ENCODE measurements at regions not wholly inside any gene's neighbourhood (a gene's known extent, or its start where the extent isn't known, plus 50 kb on each side); places are given as distances from the start of the nearest gene placed in this dataset.
A peak's percentile ranks its signal among the peaks of the same experiment; 100 is the strongest.

GRCh38 chr2:223459328-223459939 is 142.7 kb downstream of the SCG2 start:
- DNase-seq (ENCODE audit: low spot score), result peak; percentile 36
- H3K9me3 Mint-ChIP-seq, result peaks cover 18% of the 10 kb centered on the region

GRCh38 chr2:223460209-223460608 is 142.0 kb downstream of the SCG2 start:
- H3K27ac Mint-ChIP-seq, result no peak overlapping the region
- H3K27me3 Mint-ChIP-seq (ENCODE audit: insufficient read depth, low read depth), result no peaks in the 10 kb centered on the region
- H3K36me3 ChIP-seq, result no peaks in the 10 kb centered on the region
- H3F3A ChIP-seq (ENCODE audit: low read depth), result no peaks in the 10 kb centered on the region
- H3K4me1 ChIP-seq, result no peaks in the 10 kb centered on the region
- peaks cover 18% of the 10 kb centered on the region for H3K9me3 Mint-ChIP-seq
- H3K36me3 Mint-ChIP-seq, result no peaks in the 10 kb centered on the region
- TF ChIP-seq CTCF (IDR thresholded peaks at IDR 0.05), result no peak
- TF ChIP-seq EZH2phosphoT487 (IDR thresholded peaks at IDR 0.05), result no peak
- no peak for TF ChIP-seq EZH2 (IDR thresholded peaks at IDR 0.05)
- H3K4me3 Mint-ChIP-seq, result no peak overlapping the region
- no peaks in the 10 kb centered on the region for H4K20me1 ChIP-seq (ENCODE audit: low read depth)
- H2AFZ ChIP-seq (replicated peaks), result no peak overlapping the region
- peaks cover 2% of the 10 kb centered on the region for H3K4me1 Mint-ChIP-seq
- no peak overlapping the region for H3K4me2 ChIP-seq
- H3K79me2 ChIP-seq (ENCODE audit: low read depth), result no peaks in the 10 kb centered on the region
- no peak overlapping the region for H3K4me3 ChIP-seq
- H3K9me3 ChIP-seq (ENCODE audit: low read depth), result no peaks in the 10 kb centered on the region
- no peak overlapping the region for H3K9ac ChIP-seq
- H3K27me3 ChIP-seq, result no peaks in the 10 kb centered on the region
- DNase-seq (ENCODE audit: low spot score), result no peak
- H3K27ac ChIP-seq, result no peak overlapping the region

More at GRCh38 chr2:223459328-223459939, 142.7 kb downstream of the SCG2 start:
- no peaks in the 10 kb centered on the region for H3K9me3 ChIP-seq (ENCODE audit: low read depth)
- TF ChIP-seq EZH2phosphoT487 (IDR thresholded peaks at IDR 0.05) (no peak), EZH2 (IDR thresholded peaks at IDR 0.05) (no peak), CTCF (IDR thresholded peaks at IDR 0.05) (peak; percentile 66)
- no peaks in the 10 kb centered on the region for H3K79me2 ChIP-seq (ENCODE audit: low read depth)
- Mint-ChIP-seq H3K27me3 (ENCODE audit: insufficient read depth, low read depth) (no peaks in the 10 kb centered on the region), H3K27ac (no peak overlapping the region), H3K4me3 (no peak overlapping the region), H3K4me1 (peaks cover 2% of the 10 kb centered on the region), H3K36me3 (no peaks in the 10 kb centered on the region)
- no peaks in the 10 kb centered on the region for H3F3A ChIP-seq (ENCODE audit: low read depth)
- H2AFZ ChIP-seq (replicated peaks), result no peak overlapping the region
- H3K27me3 ChIP-seq, result no peaks in the 10 kb centered on the region
- H3K36me3 ChIP-seq, result no peaks in the 10 kb centered on the region
- H3K4me2 ChIP-seq, result no peak overlapping the region
- H4K20me1 ChIP-seq (ENCODE audit: low read depth), result no peaks in the 10 kb centered on the region
- H3K4me3 ChIP-seq, result no peak overlapping the region
- no peak overlapping the region for H3K27ac ChIP-seq
- H3K9ac ChIP-seq, result no peak overlapping the region
- no peaks in the 10 kb centered on the region for H3K4me1 ChIP-seq

- Histone ChIP-seq H3K79me2 (ENCODE audit: low read depth) (no peaks in the 10 kb centered on the region), H2AFZ (replicated peaks) (no peak overlapping the region), H3K27ac (no peak overlapping the region), H3K4me2 (no peak overlapping the region), H3K27me3 (no peaks in the 10 kb centered on the region), H3K4me3 (no peak overlapping the region), H4K20me1 (ENCODE audit: low read depth) (no peaks in the 10 kb centered on the region), H3K9me3 (ENCODE audit: low read depth) (no peaks in the 10 kb centered on the region), H3K9ac (no peak overlapping the region), H3K36me3 (no peaks in the 10 kb centered on the region), H3F3A (ENCODE audit: low read depth) (no peaks in the 10 kb centered on the region), H3K4me1 (no peaks in the 10 kb centered on the region)
- TF ChIP-seq CTCF (IDR thresholded peaks at IDR 0.05) (no peak), EZH2phosphoT487 (IDR thresholded peaks at IDR 0.05) (no peak), EZH2 (IDR thresholded peaks at IDR 0.05) (no peak)
- Mint-ChIP-seq H3K9me3 (peaks cover 18% of the 10 kb centered on the region), H3K27ac (no peak overlapping the region), H3K27me3 (ENCODE audit: insufficient read depth, low read depth) (no peaks in the 10 kb centered on the region), H3K4me1 (peaks cover 2% of the 10 kb centered on the region), H3K36me3 (no peaks in the 10 kb centered on the region), H3K4me3 (no peak overlapping the region)
- no peak for DNase-seq (ENCODE audit: low spot score)
These were observed 141.4 kb downstream of the SCG2 start for GRCh38 chr2:223460774-223461211.

All from neural progenitor cell (in vitro differentiated cells).